ENCODE measurements at regions not wholly inside any gene's neighbourhood (a gene's known extent, or its start where the extent isn't known, plus 50 kb on each side); places are given as distances from the start of the nearest gene placed in this dataset.

- Mint-ChIP-seq H3K27ac (no peak overlapping the region), H3K27me3 (ENCODE audit: low read depth in 3 of 3) (no peaks in the 10 kb centered on the region), H3K36me3 (no peaks in the 10 kb centered on the region), H3K9me3 (peaks cover 0 to 3% (median 2%) of the 10 kb centered on the region in 7 donors), H3K4me1 (no peaks in the 10 kb centered on the region), H3K4me3 (no peak overlapping the region)
- Histone ChIP-seq H3K4me2 (replicated peaks; ENCODE audit: extremely low read depth, low read length, poor library complexity, severe bottlenecking) (no peak overlapping the region), H3K27ac (ENCODE audit: low read depth in 1 of 2, low read length in 2 of 2) (no peak overlapping the region), H3K9me3 (replicated peaks in 1 of 2; ENCODE audit: control insufficient read depth in 1 of 2, insufficient read depth in 1 of 2, low read length in 2 of 2) (no peaks in the 10 kb centered on the region), H3K4me3 (replicated peaks in 1 of 3; ENCODE audit: low read depth in 2 of 3, low read length in 3 of 3) (no peak overlapping the region), H3K4me1 (ENCODE audit: control insufficient read depth in 1 of 2, insufficient read depth in 2 of 2, low read length in 2 of 2) (no peaks in the 10 kb centered on the region), H2AFZ (ENCODE audit: insufficient read depth, low read depth, low read length, poor library complexity, severe bottlenecking) (no peak overlapping the region), H3K27me3 (ENCODE audit: control insufficient read depth in 2 of 2, insufficient read depth in 2 of 2, low read length in 2 of 2) (no peaks in the 10 kb centered on the region), H4K20me1 (ENCODE audit: insufficient read depth, low read length) (no peaks in the 10 kb centered on the region), H3K9ac (ENCODE audit: insufficient read depth, low read length, poor library complexity, severe bottlenecking) (no peak overlapping the region), H3K36me3 (replicated peaks in 1 of 2; ENCODE audit: control insufficient read depth in 1 of 2, insufficient read depth in 2 of 2, low read length in 2 of 2) (no peaks in the 10 kb centered on the region), H3K79me2 (ENCODE audit: insufficient read depth, low read length) (no peaks in the 10 kb centered on the region)
- TF ChIP-seq CTCF (IDR thresholded peaks at IDR 0.05) = no peak
- DNase-seq = no peak
- intact Hi-C loops (cut with micrococcal nuclease) = no loop called here
- WGBS (ENCODE audit: insufficient coverage) = 96% methylated on average over 6 of the region's 7 CpGs
Measured at GRCh38 chr12:76644950-76645349, 85.4 kb upstream of the OSBPL8 start.

- Histone ChIP-seq H3K27me3 (ENCODE audit: control insufficient read depth in 2 of 2, insufficient read depth in 2 of 2, low read length in 2 of 2) (no peaks in the 10 kb centered on the region), H3K9ac (ENCODE audit: insufficient read depth, low read length, poor library complexity, severe bottlenecking) (no peak overlapping the region), H3K4me2 (replicated peaks; ENCODE audit: extremely low read depth, low read length, poor library complexity, severe bottlenecking) (no peak overlapping the region), H3K4me1 (ENCODE audit: control insufficient read depth in 1 of 2, insufficient read depth in 2 of 2, low read length in 2 of 2) (no peaks in the 10 kb centered on the region), H3K79me2 (ENCODE audit: insufficient read depth, low read length) (no peaks in the 10 kb centered on the region), H2AFZ (ENCODE audit: insufficient read depth, low read depth, low read length, poor library complexity, severe bottlenecking) (no peak overlapping the region), H3K9me3 (replicated peaks in 1 of 2; ENCODE audit: control insufficient read depth in 1 of 2, insufficient read depth in 1 of 2, low read length in 2 of 2) (no peaks in the 10 kb centered on the region), H3K27ac (ENCODE audit: low read depth in 1 of 2, low read length in 2 of 2) (no peak overlapping the region), H4K20me1 (ENCODE audit: insufficient read depth, low read length) (no peaks in the 10 kb centered on the region), H3K36me3 (replicated peaks in 1 of 2; ENCODE audit: control insufficient read depth in 1 of 2, insufficient read depth in 2 of 2, low read length in 2 of 2) (no peaks in the 10 kb centered on the region), H3K4me3 (replicated peaks in 1 of 3; ENCODE audit: low read depth in 2 of 3, low read length in 3 of 3) (no peak overlapping the region)
- no peak for DNase-seq
- Mint-ChIP-seq H3K4me1 (no peaks in the 10 kb centered on the region), H3K36me3 (no peaks in the 10 kb centered on the region), H3K27ac (no peak overlapping the region), H3K9me3 (peaks cover 0 to 3% (median 2%) of the 10 kb centered on the region in 7 donors), H3K27me3 (ENCODE audit: low read depth in 3 of 3) (no peaks in the 10 kb centered on the region), H3K4me3 (no peak overlapping the region)
- intact Hi-C loops (cut with micrococcal nuclease) = no loop called here
- WGBS (ENCODE audit: insufficient coverage) = 88% methylated on average over 3 of the region's 3 CpGs
- no peak for TF ChIP-seq CTCF (IDR thresholded peaks at IDR 0.05)
Measured at GRCh38 chr12:76645934-76646333, 86.4 kb upstream of the OSBPL8 start.
